Nephron (organoid): ENCODE measurements at regions not wholly inside any gene's neighbourhood (a gene's known extent, or its start where the extent isn't known, plus 50 kb on each side); places are given as distances from the start of the nearest gene placed in this dataset.

Experiments used
- H3K27ac Mint-ChIP-seq, 3 experiments: 2 replicates each; pipeline ENCODE4 v1.8.0; 2020; ENCODE audit warnings: mixed read lengths in 3 of 3, mild to moderate bottlenecking in 2 of 3, moderate library complexity in 1 of 3
- H3K27me3 Mint-ChIP-seq: 2 replicates; pipeline ENCODE4 v1.8.0; 2021; ENCODE audit warnings: low read depth, mild to moderate bottlenecking, moderate library complexity, mixed read lengths
- H3K36me3 Mint-ChIP-seq: 2 replicates; pipeline ENCODE4 v1.8.0; 2020; ENCODE audit warnings: low read depth, mixed read lengths
- H3K4me1 Mint-ChIP-seq: 2 replicates; pipeline ENCODE4 v1.8.0; 2020; ENCODE audit warnings: mixed read lengths
- H3K4me3 Mint-ChIP-seq, 3 experiments: 2 replicates each; pipeline ENCODE4 v1.8.0; 2020; ENCODE audit warnings: mild to moderate bottlenecking in 3 of 3, mixed read lengths in 3 of 3, moderate library complexity in 2 of 3
- H3K9me3 Mint-ChIP-seq: 2 replicates; pipeline ENCODE4 v1.8.0; 2020; ENCODE audit warnings: mixed read lengths
- TF ChIP-seq, protein P1 (sequence below), 3 experiments: fragments of 200-600 bp; sonication (generic); IDR thresholded peaks; one replicate each; pipeline ENCODE4 v1.5.0; 2021; ENCODE audit warnings: antibody characterized with exemption in 3 of 3; ENCODE audit not compliant: unreplicated experiment in 3 of 3

DNA sequence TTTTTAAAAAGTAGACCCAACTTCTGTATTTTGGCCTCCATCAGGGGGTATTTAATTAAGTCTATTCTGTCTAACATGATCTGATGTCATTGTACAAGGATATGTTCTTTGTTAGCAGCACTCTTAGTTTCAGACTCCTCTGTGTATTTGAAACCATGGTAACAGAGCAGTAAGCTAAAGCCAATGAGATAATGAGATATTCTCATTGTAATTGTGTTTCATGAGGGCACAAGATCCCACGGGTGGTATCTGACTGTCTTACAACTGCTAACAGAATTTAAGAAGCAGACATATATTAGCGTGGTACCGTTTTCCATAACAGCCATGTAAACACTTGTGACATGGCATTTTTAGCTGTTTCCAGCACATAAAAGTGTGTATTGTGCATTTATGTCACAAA lies 251.2 kb upstream of the VEPH1 start:
- Mint-ChIP-seq H3K36me3 (no peaks in the 10 kb centered on the region), H3K27me3 (peaks cover 4% of the 10 kb centered on the region), H3K9me3 (peaks cover 3% of the 10 kb centered on the region), H3K4me3 (no peak overlapping the region), H3K4me1 (no peaks in the 10 kb centered on the region), H3K27ac (no peak overlapping the region)
- TF ChIP-seq, protein P1, sequence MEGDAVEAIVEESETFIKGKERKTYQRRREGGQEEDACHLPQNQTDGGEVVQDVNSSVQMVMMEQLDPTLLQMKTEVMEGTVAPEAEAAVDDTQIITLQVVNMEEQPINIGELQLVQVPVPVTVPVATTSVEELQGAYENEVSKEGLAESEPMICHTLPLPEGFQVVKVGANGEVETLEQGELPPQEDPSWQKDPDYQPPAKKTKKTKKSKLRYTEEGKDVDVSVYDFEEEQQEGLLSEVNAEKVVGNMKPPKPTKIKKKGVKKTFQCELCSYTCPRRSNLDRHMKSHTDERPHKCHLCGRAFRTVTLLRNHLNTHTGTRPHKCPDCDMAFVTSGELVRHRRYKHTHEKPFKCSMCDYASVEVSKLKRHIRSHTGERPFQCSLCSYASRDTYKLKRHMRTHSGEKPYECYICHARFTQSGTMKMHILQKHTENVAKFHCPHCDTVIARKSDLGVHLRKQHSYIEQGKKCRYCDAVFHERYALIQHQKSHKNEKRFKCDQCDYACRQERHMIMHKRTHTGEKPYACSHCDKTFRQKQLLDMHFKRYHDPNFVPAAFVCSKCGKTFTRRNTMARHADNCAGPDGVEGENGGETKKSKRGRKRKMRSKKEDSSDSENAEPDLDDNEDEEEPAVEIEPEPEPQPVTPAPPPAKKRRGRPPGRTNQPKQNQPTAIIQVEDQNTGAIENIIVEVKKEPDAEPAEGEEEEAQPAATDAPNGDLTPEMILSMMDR (IDR thresholded peaks at IDR 0.05; ENCODE audit: unreplicated experiment in 3 of 3) = no peak

DNA sequence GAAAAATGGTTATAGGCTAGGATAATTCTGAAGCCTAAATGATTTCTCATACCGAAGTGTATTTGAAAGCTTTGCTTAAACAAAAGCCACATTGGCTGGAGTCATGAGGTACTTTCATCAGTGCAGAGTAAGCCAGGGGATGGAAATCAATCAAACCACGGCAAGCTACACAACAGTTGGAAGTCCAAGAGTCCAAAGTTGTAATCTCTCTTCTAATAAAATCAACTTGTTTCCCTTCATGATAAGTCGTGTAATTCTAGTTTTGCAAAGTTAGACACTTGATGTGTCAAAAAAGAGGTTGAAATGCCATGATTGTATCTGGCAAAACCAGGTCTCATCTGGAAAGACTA lies 250.5 kb upstream of the VEPH1 start:
- H3K4me3 Mint-ChIP-seq = no peak overlapping the region
- no peak overlapping the region for H3K27ac Mint-ChIP-seq
- no peaks in the 10 kb centered on the region for H3K36me3 Mint-ChIP-seq

DNA sequence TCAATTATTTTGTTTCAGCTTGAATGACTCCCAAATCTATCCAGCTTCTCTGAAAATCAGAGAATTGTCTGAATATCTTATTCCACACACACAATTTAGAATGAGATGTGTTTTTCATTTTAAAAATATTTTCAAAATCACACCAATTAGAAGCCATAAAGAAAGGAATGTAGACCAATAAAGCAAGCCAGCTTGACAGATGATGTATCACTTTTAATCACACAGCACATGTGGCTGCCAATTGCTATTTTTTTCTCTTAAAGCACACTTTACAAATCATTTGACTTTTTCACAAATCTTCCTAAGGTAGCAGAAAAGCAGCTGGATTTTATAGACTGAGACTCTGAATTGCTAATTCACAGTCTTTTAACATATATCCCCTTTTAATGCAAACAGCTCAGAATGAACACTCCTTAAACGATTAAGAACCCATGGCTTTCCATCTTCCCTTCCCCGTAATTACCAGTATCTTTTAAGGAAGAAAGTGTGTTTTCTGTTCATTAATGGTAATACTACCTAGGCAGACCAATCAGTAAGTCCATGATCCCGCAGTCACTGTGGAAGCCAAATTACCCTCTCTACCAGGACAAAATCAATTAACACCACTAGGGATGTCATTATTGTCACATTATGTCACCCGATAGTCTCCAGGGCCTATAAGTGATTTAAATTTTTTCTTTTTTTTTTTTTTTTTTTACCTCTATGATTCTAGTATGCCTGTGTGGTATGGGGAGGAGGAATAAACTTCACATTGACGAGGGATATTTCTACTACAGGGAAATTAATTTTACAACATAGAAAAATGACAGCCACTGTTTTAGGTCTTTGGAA lies 250.0 kb upstream of the VEPH1 start:
- no peak overlapping the region for H3K4me3 Mint-ChIP-seq
- peaks cover 3% of the 10 kb centered on the region for H3K9me3 Mint-ChIP-seq

More for the DNA sequence above, 250.5 kb upstream of the VEPH1 start:
- H3K27me3 Mint-ChIP-seq = peaks cover 4% of the 10 kb centered on the region
- TF ChIP-seq, protein P1 (IDR thresholded peaks at IDR 0.05; ENCODE audit: unreplicated experiment in 3 of 3) = no peak
- peaks cover 3% of the 10 kb centered on the region for H3K9me3 Mint-ChIP-seq
- H3K4me1 Mint-ChIP-seq = no peaks in the 10 kb centered on the region

DNA sequence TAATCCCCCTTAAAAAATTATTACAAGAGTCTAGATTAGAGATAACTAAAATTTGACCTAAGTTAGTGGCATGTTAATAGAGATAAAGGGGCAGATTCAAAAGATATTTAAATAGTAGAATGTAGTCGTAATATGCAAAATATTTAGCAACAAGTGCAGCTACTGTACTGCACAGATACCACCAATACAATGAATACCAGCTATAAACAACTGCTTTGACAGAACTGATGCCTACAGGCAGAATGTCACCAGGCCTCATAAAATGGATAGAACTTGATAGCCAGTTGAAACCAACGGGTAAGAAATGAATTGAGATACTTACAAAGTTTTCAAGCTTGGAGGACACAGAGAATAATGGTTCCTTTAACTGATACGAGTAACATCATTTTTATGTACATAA lies 249.3 kb upstream of the VEPH1 start:
- no peak overlapping the region for H3K4me3 Mint-ChIP-seq
- peaks cover 3% of the 10 kb centered on the region for H3K9me3 Mint-ChIP-seq
- no peaks in the 10 kb centered on the region for H3K36me3 Mint-ChIP-seq
- H3K27me3 Mint-ChIP-seq = no peaks in the 10 kb centered on the region
- TF ChIP-seq, protein P1 (IDR thresholded peaks at IDR 0.05; ENCODE audit: unreplicated experiment in 3 of 3) = no peak
- no peak overlapping the region for H3K27ac Mint-ChIP-seq
- no peaks in the 10 kb centered on the region for H3K4me1 Mint-ChIP-seq

More for the DNA sequence above, 250.0 kb upstream of the VEPH1 start:
- Mint-ChIP-seq H3K4me1 (no peaks in the 10 kb centered on the region), H3K27ac (no peak overlapping the region), H3K27me3 (peaks cover 4% of the 10 kb centered on the region), H3K36me3 (no peaks in the 10 kb centered on the region)
- TF ChIP-seq, protein P1 (IDR thresholded peaks at IDR 0.05; ENCODE audit: unreplicated experiment in 3 of 3) = no peak

DNA sequence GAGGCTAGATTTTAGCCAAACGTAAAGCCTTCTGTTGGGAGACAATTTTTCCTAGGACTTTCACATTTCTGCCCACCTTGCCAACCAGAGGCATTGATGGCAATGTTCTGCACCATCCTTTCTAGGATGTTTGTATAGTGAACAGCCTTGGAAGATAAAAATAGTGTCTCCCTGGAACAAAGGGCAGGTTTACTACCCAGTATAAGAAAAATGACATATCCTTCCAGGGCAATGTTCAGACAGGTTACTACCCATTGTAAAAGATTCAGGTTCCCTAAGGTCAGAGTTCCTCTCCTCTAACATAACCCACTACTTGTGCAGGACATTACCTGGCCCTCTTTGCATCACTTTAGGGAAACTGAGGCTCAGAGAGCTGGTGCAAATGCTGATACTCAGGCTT lies 248.2 kb upstream of the VEPH1 start:
- Mint-ChIP-seq H3K27ac (no peak overlapping the region), H3K27me3 (no peaks in the 10 kb centered on the region), H3K4me3 (no peak overlapping the region), H3K9me3 (peaks cover 3% of the 10 kb centered on the region), H3K36me3 (no peaks in the 10 kb centered on the region), H3K4me1 (no peaks in the 10 kb centered on the region)
- TF ChIP-seq, protein P1 (IDR thresholded peaks at IDR 0.05; ENCODE audit: unreplicated experiment in 3 of 3) = no peak

DNA sequence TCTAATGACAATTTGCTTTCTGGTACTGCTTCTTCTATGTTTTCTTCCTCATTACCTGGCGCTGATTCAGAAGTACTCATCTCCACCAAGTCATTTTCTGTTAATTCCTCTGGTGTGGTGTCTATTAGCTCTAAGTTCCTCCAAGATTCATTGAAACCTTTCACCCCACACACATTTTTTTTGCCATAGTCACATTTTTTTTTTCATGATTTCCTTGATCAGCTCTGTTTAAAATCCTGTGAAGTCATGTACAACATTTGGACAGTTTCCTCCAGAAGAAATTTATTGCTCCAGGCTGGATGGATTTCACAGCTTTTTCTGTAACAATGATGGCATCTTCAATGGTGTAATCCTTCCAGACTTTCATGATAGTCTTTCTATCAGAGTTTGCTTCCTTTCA lies 243.2 kb upstream of the VEPH1 start:
- Mint-ChIP-seq H3K27ac (no peak overlapping the region), H3K36me3 (no peaks in the 10 kb centered on the region), H3K27me3 (no peaks in the 10 kb centered on the region), H3K4me1 (no peaks in the 10 kb centered on the region), H3K4me3 (no peak overlapping the region), H3K9me3 (peaks cover 19% of the 10 kb centered on the region)
- TF ChIP-seq, protein P1 (IDR thresholded peaks at IDR 0.05; ENCODE audit: unreplicated experiment in 3 of 3) = no peak
